Caco-2 (cell line): ENCODE measurements at regions not wholly inside any gene's neighbourhood (a gene's known extent, or its start where the extent isn't known, plus 50 kb on each side); places are given as distances from the start of the nearest gene placed in this dataset.

ENCODE experiments used
- BruUV-seq: library from RNA; stranded (reverse); fragments of 400-500 nt; replicated peaks from 2 replicates; lab custom pipeline; 2021; lab: Mats Ljungman, UMichigan
- CTCF ChIA-PET: fragments of 300-600 bp; sonication (Branson Sonifier 250); formaldehyde crosslinking; loops from one replicate; lab custom pipeline; 2022; ENCODE audit warnings: antibody characterized with exemption; lab: Charles Lee
- POLR2A ChIA-PET: fragments of 300-600 bp; sonication (Branson Sonifier 250); formaldehyde crosslinking; loops from one replicate; lab custom pipeline; 2022; ENCODE audit warnings: antibody characterized with exemption; lab: Charles Lee
- DNase-seq, 2 experiments: peaks; one replicate each; pipeline versions ENCODE4 v3.0.0 to v3.0.0-alpha.2; 2020 to 2022
- H3K27me3 ChIP-seq: replicated peaks from 2 replicates; pipeline ENCODE4 v1.6.0; 2011; ENCODE audit warnings: low read length; ENCODE audit not compliant: control insufficient read depth, insufficient read depth
- H3K36me3 ChIP-seq: 2 replicates; pipeline ENCODE4 v1.5.1; 2011; ENCODE audit warnings: low read length; ENCODE audit not compliant: control insufficient read depth, insufficient read depth
- H3K4me1 ChIP-seq: fragments of 250-450 bp; sonication (Bioruptor Pico); 2 replicates; pipeline ENCODE4 v1.5.1; 2020; ENCODE audit warnings: mild to moderate bottlenecking
- H3K4me3 ChIP-seq: 2 replicates; pipeline ENCODE4 v1.5.1; 2011; ENCODE audit warnings: low read depth, mild to moderate bottlenecking, control low read depth, low read length
- H3K9me3 ChIP-seq: fragments of 250-450 bp; sonication (Bioruptor Pico); 2 replicates; pipeline ENCODE4 v1.5.1; 2020; ENCODE audit warnings: mild to moderate bottlenecking, moderate library complexity
- H3K27ac Mint-ChIP-seq: one replicate; pipeline ENCODE4 v1.8.0; 2022; ENCODE audit warnings: mixed read lengths; ENCODE audit not compliant: unreplicated experiment
- H3K27me3 Mint-ChIP-seq: one replicate; pipeline ENCODE4 v1.8.0; 2022; ENCODE audit warnings: mixed read lengths; ENCODE audit not compliant: insufficient read depth, unreplicated experiment
- H3K36me3 Mint-ChIP-seq: one replicate; pipeline ENCODE4 v1.8.0; 2022; ENCODE audit warnings: mild to moderate bottlenecking, mixed read lengths; ENCODE audit not compliant: insufficient read depth, unreplicated experiment
- H3K4me1 Mint-ChIP-seq: one replicate; pipeline ENCODE4 v1.8.0; 2022; ENCODE audit warnings: low read depth, mixed read lengths; ENCODE audit not compliant: unreplicated experiment
- H3K4me3 Mint-ChIP-seq: one replicate; pipeline ENCODE4 v1.8.0; 2022; ENCODE audit warnings: mild to moderate bottlenecking, moderate library complexity, mixed read lengths; ENCODE audit not compliant: unreplicated experiment
- H3K9me3 Mint-ChIP-seq: one replicate; pipeline ENCODE4 v1.8.0; 2022; ENCODE audit warnings: mixed read lengths; ENCODE audit not compliant: unreplicated experiment
- CTCF ChIP-seq, 2 experiments: fragments of 200-600 bp in 1 of 2; IDR thresholded peaks; 1 replicate in 1 of 2; 2 replicates in 1 of 2; pipeline versions ENCODE4 v1.5.1 to v1.8.0; 2011 to 2022; ENCODE audit warnings: antibody characterized with exemption in 1 of 2, control low read depth in 1 of 2, inconsistent platforms in 1 of 2, low read depth in 1 of 2, low read length in 1 of 2, mild to moderate bottlenecking in 1 of 2, moderate library complexity in 1 of 2; ENCODE audit not compliant: insufficient read depth in 1 of 2, severe bottlenecking in 1 of 2, unreplicated experiment in 1 of 2
- intact Hi-C: fragments of 100-400 bp; cut with micrococcal nuclease; formaldehyde crosslinking; loops from one replicate; pipeline ENCODE4 v1.10.0; 2022; ENCODE audit not compliant: unreplicated experiment

- H3K36me3 ChIP-seq = no peaks in the 10 kb centered on the region
- no peak overlapping the region for H3K4me3 ChIP-seq
- no peak for DNase-seq
- ChIA-PET POLR2A (no interaction called here), CTCF (no interaction called here)
- Mint-ChIP-seq H3K27me3 (no peaks in the 10 kb centered on the region), H3K4me3 (no peak overlapping the region), H3K36me3 (no peaks in the 10 kb centered on the region), H3K4me1 (peaks cover 11% of the 10 kb centered on the region), H3K27ac (no peak overlapping the region), H3K9me3 (no peaks in the 10 kb centered on the region)
- intact Hi-C loops = no loop called here
- TF ChIP-seq CTCF (IDR thresholded peaks at IDR 0.05; ENCODE audit: insufficient read depth in 1 of 2, low read depth in 1 of 2, low read length in 1 of 2, severe bottlenecking in 1 of 2, unreplicated experiment in 1 of 2) = no peak
- no TSS peak for BruUV-seq
- no peaks in the 10 kb centered on the region for H3K27me3 ChIP-seq
- no peaks in the 10 kb centered on the region for H3K9me3 ChIP-seq
- no peaks in the 10 kb centered on the region for H3K4me1 ChIP-seq
Observed at GRCh38 chr4:62408454-62408853, 1208.3 kb downstream of the ADGRL3 start.

GRCh38 chr4:62407534-62407933, 1207.4 kb downstream of the ADGRL3 start:
- ChIA-PET POLR2A (no interaction called here), CTCF (no interaction called here)
- no peak for TF ChIP-seq CTCF (IDR thresholded peaks at IDR 0.05; ENCODE audit: insufficient read depth in 1 of 2, low read depth in 1 of 2, low read length in 1 of 2, severe bottlenecking in 1 of 2, unreplicated experiment in 1 of 2)
- Histone ChIP-seq H3K4me3 (no peak overlapping the region), H3K9me3 (no peaks in the 10 kb centered on the region), H3K27me3 (no peaks in the 10 kb centered on the region), H3K4me1 (no peaks in the 10 kb centered on the region), H3K36me3 (no peaks in the 10 kb centered on the region)
- intact Hi-C loops = no loop called here
- Mint-ChIP-seq H3K27ac (no peak overlapping the region), H3K4me1 (peaks cover 11% of the 10 kb centered on the region), H3K36me3 (no peaks in the 10 kb centered on the region), H3K27me3 (no peaks in the 10 kb centered on the region), H3K9me3 (no peaks in the 10 kb centered on the region), H3K4me3 (no peak overlapping the region)
- BruUV-seq = no TSS peak
- no peak for DNase-seq

- no peak for TF ChIP-seq CTCF (IDR thresholded peaks at IDR 0.05; ENCODE audit: insufficient read depth in 1 of 2, low read depth in 1 of 2, low read length in 1 of 2, severe bottlenecking in 1 of 2, unreplicated experiment in 1 of 2)
- BruUV-seq = no TSS peak
- H3K36me3 Mint-ChIP-seq = no peaks in the 10 kb centered on the region
- H3K4me1 ChIP-seq = no peaks in the 10 kb centered on the region
- no peaks in the 10 kb centered on the region for H3K9me3 ChIP-seq
- ChIA-PET POLR2A (no interaction called here), CTCF (no interaction called here)
- intact Hi-C loops = no loop called here
- no peaks in the 10 kb centered on the region for H3K36me3 ChIP-seq
- H3K4me3 ChIP-seq = no peak overlapping the region
- no peaks in the 10 kb centered on the region for H3K27me3 Mint-ChIP-seq
- no peak for DNase-seq
- H3K27me3 ChIP-seq = no peaks in the 10 kb centered on the region
- H3K9me3 Mint-ChIP-seq = no peaks in the 10 kb centered on the region
- H3K27ac Mint-ChIP-seq = no peak overlapping the region
- no peak overlapping the region for H3K4me3 Mint-ChIP-seq
- no peaks in the 10 kb centered on the region for H3K4me1 Mint-ChIP-seq
Observed at GRCh38 chr4:62402088-62402806, 1202.1 kb downstream of the ADGRL3 start.
